HCT116 (cell line): ENCODE measurements at regions not wholly inside any gene's neighbourhood (a gene's known extent, or its start where the extent isn't known, plus 50 kb on each side); places are given as distances from the start of the nearest gene placed in this dataset.

ENCODE experiments used
- ATAC-seq: fragments of 200-7000 bp; cut with Tn5 transposase; 2 replicates; pipeline ENCODE4 v1.9.1; 2020; ENCODE audit warnings: mild to moderate bottlenecking, moderate library complexity
- BruUV-seq: library from RNA; stranded (reverse); fragments of 400-500 nt; replicated peaks from 2 replicates; lab custom pipeline; 2021; lab: Mats Ljungman, UMichigan
- CTCF ChIA-PET: fragments of 300-600 bp; sonication (Branson Sonifier 250); formaldehyde crosslinking; loops from one replicate; lab custom pipeline; 2021; ENCODE audit warnings: antibody characterized with exemption; lab: Charles Lee
- POLR2A ChIA-PET: fragments of 300-600, 350-600 bp; sonication (Branson Sonifier 250); formaldehyde crosslinking; loops from one replicate; lab custom pipeline; 2021; ENCODE audit warnings: antibody characterized with exemption; lab: Charles Lee
- RAD21 ChIA-PET, 2 experiments: fragments of 300-600 bp; sonication (Branson Sonifier 250); formaldehyde crosslinking; loops; one replicate each; lab custom pipeline; 2023; ENCODE audit warnings: low total read pairs in 2 of 2; ENCODE audit not compliant: uncharacterized antibody in 2 of 2, unreplicated experiment in 2 of 2, low non-redundant PET in 1 of 2; lab: Charles Lee
- DNase-seq: peaks from one replicate; pipeline ENCODE4 v3.0.0-alpha.2; 2010; ENCODE audit warnings: low read depth, low spot score
- H2AFZ ChIP-seq: fragments of 200-600 bp; shearing (Covaris generic), sonication (generic); 2 replicates; pipeline ENCODE4 v1.6.1; 2017; ENCODE audit warnings: low read depth, mixed run types, mixed read lengths, antibody characterized with exemption, low read length; ENCODE audit not compliant: poor library complexity, severe bottlenecking
- H3K27ac ChIP-seq: 2 replicates; pipeline ENCODE4 v1.5.1; 2012; ENCODE audit warnings: low read depth, low read length
- H3K27me3 ChIP-seq: fragments of 200-600 bp; sonication (generic); 2 replicates; pipeline ENCODE4 v1.6.1; 2016; ENCODE audit warnings: mixed run types, low read length, mixed read lengths; ENCODE audit not compliant: insufficient read depth
- H3K36me3 ChIP-seq, 2 experiments: fragments of 200-500 bp in 1 of 2; fragments of 200-600 bp in 1 of 2; sonication (Bioruptor generic) in 1 of 2; sonication (generic) in 1 of 2; 2 replicates each; pipeline versions ENCODE4 v1.5.1 to v1.6.1; 2014 to 2016; ENCODE audit warnings: low read length in 2 of 2, inconsistent platforms in 1 of 2, mixed read lengths in 1 of 2, mixed run types in 1 of 2; ENCODE audit not compliant: insufficient read depth in 2 of 2, control insufficient read depth in 1 of 2
- H3K4me1 ChIP-seq, 2 experiments: fragments of 200-600 bp in 1 of 2; sonication (generic) in 1 of 2; 2 replicates each; pipeline versions ENCODE4 v1.5.1 to v1.6.1; 2012 to 2017; ENCODE audit warnings: low read length in 2 of 2, inconsistent platforms in 1 of 2, mild to moderate bottlenecking in 1 of 2, mixed read lengths in 1 of 2, mixed run types in 1 of 2, moderate library complexity in 1 of 2; ENCODE audit not compliant: insufficient read depth in 2 of 2, control insufficient read depth in 1 of 2
- H3K4me2 ChIP-seq: fragments of 200-600 bp; sonication (generic); 2 replicates; pipeline ENCODE4 v1.6.1; 2017; ENCODE audit warnings: mixed run types, low read length, mixed read lengths
- H3K4me3 ChIP-seq, 2 experiments: fragments of 200-600 bp in 1 of 2; sonication (generic) in 1 of 2; replicated peaks in 1 of 2; 2 replicates each; pipeline ENCODE4 v1.5.1; 2011 to 2016; ENCODE audit warnings: low read length in 2 of 2, control low read depth in 1 of 2, low read depth in 1 of 2, mild to moderate bottlenecking in 1 of 2, mixed read lengths in 1 of 2, mixed run types in 1 of 2
- H3K79me2 ChIP-seq: fragments of 200-600 bp; sonication (generic); 2 replicates; pipeline ENCODE4 v1.6.1; 2017; ENCODE audit warnings: mild to moderate bottlenecking, mixed run types, low read length, moderate library complexity, mixed read lengths; ENCODE audit not compliant: insufficient read depth
- H3K9ac ChIP-seq: fragments of 200-600 bp; sonication (generic); 2 replicates; pipeline ENCODE4 v1.6.1; 2016; ENCODE audit warnings: low read length, mixed read lengths
- H3K9me2 ChIP-seq: fragments of 200-600 bp; sonication (generic), shearing (Covaris generic); 2 replicates; pipeline ENCODE4 v1.6.1; 2017; ENCODE audit warnings: mixed run types, mild to moderate bottlenecking, moderate library complexity; ENCODE audit not compliant: insufficient read depth
- H3K9me3 ChIP-seq, 2 experiments: fragments of 200-500 bp in 1 of 2; fragments of 200-600 bp in 1 of 2; sonication (Bioruptor generic) in 1 of 2; sonication (generic) in 1 of 2; 2 replicates each; pipeline ENCODE4 v1.6.1; 2014 to 2017; ENCODE audit warnings: low read length in 2 of 2, mixed read lengths in 2 of 2, inconsistent platforms in 1 of 2, low read depth in 1 of 2, mild to moderate bottlenecking in 1 of 2, mixed run types in 1 of 2, moderate library complexity in 1 of 2; ENCODE audit not compliant: control insufficient read depth in 1 of 2, insufficient read depth in 1 of 2
- H4K20me1 ChIP-seq: fragments of 200-600 bp; sonication (generic), shearing (Covaris generic); 2 replicates; pipeline ENCODE4 v1.6.1; 2017; ENCODE audit warnings: mixed run types, mild to moderate bottlenecking, moderate library complexity; ENCODE audit not compliant: insufficient read depth
- CBX3 ChIP-seq: IDR thresholded peaks from 2 replicates; pipeline ENCODE4 v1.6.1; 2012; ENCODE audit warnings: low read depth
- EGR1 ChIP-seq: IDR thresholded peaks from 2 replicates; pipeline ENCODE4 v1.6.1; 2012; ENCODE audit warnings: low read depth
- ELF1 ChIP-seq: IDR thresholded peaks from 2 replicates; pipeline ENCODE4 v1.6.1; 2012; ENCODE audit warnings: low read depth, borderline replicate concordance
- EZH2 ChIP-seq: fragments of 200-600 bp; sonication (generic); IDR thresholded peaks from 2 replicates; pipeline ENCODE4 v1.6.1; 2017; ENCODE audit warnings: antibody characterized with exemption, mixed run types
- EZH2phosphoT487 ChIP-seq: fragments of 200-600 bp; IDR thresholded peaks from 2 replicates; pipeline ENCODE4 v1.6.1; 2018; ENCODE audit warnings: antibody characterized with exemption, borderline replicate concordance
- FOSL1 ChIP-seq: IDR thresholded peaks from 2 replicates; pipeline ENCODE4 v1.6.1; 2012; ENCODE audit warnings: low read depth
- JUND ChIP-seq: IDR thresholded peaks from 2 replicates; pipeline ENCODE4 v1.6.1; 2012
- MAX ChIP-seq: IDR thresholded peaks from 2 replicates; pipeline ENCODE4 v1.6.1; 2012
- POLR2A ChIP-seq: IDR thresholded peaks from 2 replicates; pipeline ENCODE4 v1.7.0; 2011; ENCODE audit warnings: borderline replicate concordance; ENCODE audit not compliant: insufficient read depth, insufficient read length; ENCODE audit errors: extremely low read depth
- POLR2AphosphoS5 ChIP-seq: IDR thresholded peaks from 2 replicates; pipeline ENCODE4 v1.6.1; 2011; ENCODE audit warnings: mild to moderate bottlenecking, low read depth, low read length, moderate library complexity
- RAD21 ChIP-seq: IDR thresholded peaks from 2 replicates; pipeline ENCODE4 v1.6.1; 2012; ENCODE audit warnings: low read depth, mild to moderate bottlenecking
- SIN3A ChIP-seq: IDR thresholded peaks from 2 replicates; pipeline ENCODE4 v1.6.1; 2012; ENCODE audit warnings: low read depth
- SP1 ChIP-seq: IDR thresholded peaks from 2 replicates; pipeline ENCODE4 v1.6.1; 2012; ENCODE audit warnings: low read depth
- SRF ChIP-seq: IDR thresholded peaks from 2 replicates; pipeline ENCODE4 v1.6.1; 2012; ENCODE audit warnings: low read depth
- YY1 ChIP-seq: IDR thresholded peaks from 2 replicates; pipeline ENCODE4 v1.6.1; 2011; ENCODE audit warnings: low read length, low read depth, moderate library complexity, mild to moderate bottlenecking; ENCODE audit not compliant: insufficient replicate concordance; ENCODE audit errors: extremely low read depth
- ZNF274 ChIP-seq: fragments of 200-500 bp; sonication (Bioruptor generic); IDR thresholded peaks from 2 replicates; pipeline ENCODE4 v1.6.1; 2014; ENCODE audit warnings: mild to moderate bottlenecking, low read depth, low read length, inconsistent platforms
- intact Hi-C: fragments of 100-400 bp; cut with micrococcal nuclease; formaldehyde crosslinking; loops from 2 replicates; pipeline ENCODE4 v1.10.0; 2022
- TF ChIP-seq, protein P1 (sequence below): IDR thresholded peaks from 2 replicates; pipeline ENCODE4 v1.6.1; 2011; ENCODE audit warnings: mild to moderate bottlenecking, low read length, moderate library complexity; ENCODE audit not compliant: insufficient replicate concordance; ENCODE audit errors: extremely low read depth

- no peak for DNase-seq
- no peak for TF ChIP-seq MAX
- TF ChIP-seq EZH2, result no peak
- TF ChIP-seq POLR2AphosphoS5, result no peak
- no peak for TF ChIP-seq EZH2phosphoT487
- no peak for TF ChIP-seq JUND
- no peak for TF ChIP-seq ZNF274
- TF ChIP-seq CBX3, result no peak
- no peak for TF ChIP-seq SRF
- TF ChIP-seq, protein P1, sequence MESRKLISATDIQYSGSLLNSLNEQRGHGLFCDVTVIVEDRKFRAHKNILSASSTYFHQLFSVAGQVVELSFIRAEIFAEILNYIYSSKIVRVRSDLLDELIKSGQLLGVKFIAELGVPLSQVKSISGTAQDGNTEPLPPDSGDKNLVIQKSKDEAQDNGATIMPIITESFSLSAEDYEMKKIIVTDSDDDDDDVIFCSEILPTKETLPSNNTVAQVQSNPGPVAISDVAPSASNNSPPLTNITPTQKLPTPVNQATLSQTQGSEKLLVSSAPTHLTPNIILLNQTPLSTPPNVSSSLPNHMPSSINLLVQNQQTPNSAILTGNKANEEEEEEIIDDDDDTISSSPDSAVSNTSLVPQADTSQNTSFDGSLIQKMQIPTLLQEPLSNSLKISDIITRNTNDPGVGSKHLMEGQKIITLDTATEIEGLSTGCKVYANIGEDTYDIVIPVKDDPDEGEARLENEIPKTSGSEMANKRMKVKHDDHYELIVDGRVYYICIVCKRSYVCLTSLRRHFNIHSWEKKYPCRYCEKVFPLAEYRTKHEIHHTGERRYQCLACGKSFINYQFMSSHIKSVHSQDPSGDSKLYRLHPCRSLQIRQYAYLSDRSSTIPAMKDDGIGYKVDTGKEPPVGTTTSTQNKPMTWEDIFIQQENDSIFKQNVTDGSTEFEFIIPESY, result no peak
- no peak for TF ChIP-seq EGR1
- no peak for TF ChIP-seq YY1
- TF ChIP-seq SIN3A, result no peak
- no peak for TF ChIP-seq ELF1
- TF ChIP-seq RAD21, result no peak
- no peak for TF ChIP-seq FOSL1
- TF ChIP-seq POLR2A, result no peak
- TF ChIP-seq SP1, result no peak
- Histone ChIP-seq H3K9ac (no peak overlapping the region), H3K9me2 (no peaks in the 10 kb centered on the region), H3K4me3 (no peak overlapping the region), H3K27ac (no peak overlapping the region), H3K9me3 (no peaks in the 10 kb centered on the region), H3K79me2 (no peaks in the 10 kb centered on the region), H3K4me2 (no peak overlapping the region), H2AFZ (no peak overlapping the region), H3K4me1 (peaks cover 0 to 7% of the 10 kb centered on the region in 2 experiments; a peak in 1 of 4 replicates), H3K36me3 (no peaks in the 10 kb centered on the region), H4K20me1 (no peaks in the 10 kb centered on the region), H3K27me3 (no peaks in the 10 kb centered on the region)
- BruUV-seq, result no TSS peak
- RAD21 ChIA-PET, result no interaction called here
- POLR2A ChIA-PET, result no interaction called here
- intact Hi-C loops, result no loop called here
- ATAC-seq, result no peak
- CTCF ChIA-PET, result interaction anchor here (1.1 kb wide), 1 partner anchor 342 kb away, joined by 3 read pairs; no protein-coding TSS in a partner anchor
Observed at GRCh38 chr12:47362126-47362705, 282.5 kb upstream of the AMIGO2 start.
